ENCODE measurements at regions not wholly inside any gene's neighbourhood (a gene's known extent, or its start where the extent isn't known, plus 50 kb on each side); places are given as distances from the start of the nearest gene placed in this dataset.

GRCh38 chr2:105587637-105588036 is 157.1 kb upstream of the NCK2 start:
- DNase-seq, result no peak
- peaks cover 3% of the 10 kb centered on the region for H3K9me3 ChIP-seq (ENCODE audit: control insufficient read depth, low read length)
- H3K27ac ChIP-seq (ENCODE audit: low read depth in 1 of 2, low read length in 2 of 2), result no peak overlapping the region
- 72 to 89% methylated on average over 3 of the region's 3 CpGs for WGBS, 2 donors
- no peaks in the 10 kb centered on the region for H3K27me3 ChIP-seq (ENCODE audit: control insufficient read depth in 1 of 2, insufficient read depth in 2 of 2, low read length in 1 of 2)
- H3K4me3 ChIP-seq (ENCODE audit: low read length in 2 of 2), result no peak overlapping the region
- no peaks in the 10 kb centered on the region for H3K4me1 ChIP-seq (ENCODE audit: control insufficient read depth in 1 of 2, insufficient read depth in 2 of 2, low read length in 2 of 2)
- no peaks in the 10 kb centered on the region for H3K36me3 ChIP-seq (ENCODE audit: control insufficient read depth in 1 of 2, insufficient read depth in 2 of 2, low read length in 1 of 2)
- intact Hi-C loops (cut with DNase I), result no loop called here
- ATAC-seq (ENCODE audit: low FRiP score), result no peak

DNA sequence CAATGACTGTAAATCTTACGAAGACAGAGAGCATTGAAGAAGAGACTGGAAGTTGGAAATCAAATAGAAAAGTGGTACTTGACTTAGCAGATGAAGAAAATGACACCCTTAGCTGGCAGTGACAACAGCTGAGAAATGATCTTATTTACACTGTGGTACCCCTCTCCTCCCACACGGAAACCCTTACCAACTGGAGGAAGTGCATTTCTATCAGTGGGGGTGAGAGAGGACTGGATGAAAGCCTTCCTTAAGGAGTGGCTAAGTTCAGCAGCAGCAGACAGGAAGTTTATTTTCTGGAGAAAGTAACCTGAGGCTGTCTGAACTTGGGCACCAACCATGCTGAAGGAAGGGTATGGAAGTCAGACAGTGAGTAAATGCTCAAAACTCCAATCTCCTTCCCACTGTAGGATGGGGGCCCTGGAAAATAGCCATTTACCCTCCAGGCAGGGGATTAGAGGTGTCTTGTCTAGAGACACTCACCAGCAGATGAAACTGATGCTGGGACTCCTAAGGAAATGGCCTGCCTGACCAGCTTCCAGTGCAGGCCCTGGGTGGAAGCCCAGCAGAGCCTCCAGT is 160.2 kb upstream of the NCK2 start:
- Histone ChIP-seq H3K27ac (ENCODE audit: low read depth in 1 of 2, low read length in 2 of 2) (no peak overlapping the region), H3K9me3 (ENCODE audit: control insufficient read depth, low read length) (peaks cover 3% of the 10 kb centered on the region), H3K4me1 (ENCODE audit: control insufficient read depth in 1 of 2, insufficient read depth in 2 of 2, low read length in 2 of 2) (no peaks in the 10 kb centered on the region), H3K36me3 (ENCODE audit: control insufficient read depth in 1 of 2, insufficient read depth in 2 of 2, low read length in 1 of 2) (no peaks in the 10 kb centered on the region), H3K4me3 (ENCODE audit: low read length in 2 of 2) (no peak overlapping the region), H3K27me3 (ENCODE audit: control insufficient read depth in 1 of 2, insufficient read depth in 2 of 2, low read length in 1 of 2) (no peaks in the 10 kb centered on the region)
- DNase-seq, result no peak
- WGBS, 2 donors, result 60 to 70% methylated on average over 2 of the region's 2 CpGs
- intact Hi-C loops (cut with DNase I), result loop anchor here in 1 of 2 donors (5.0 kb wide), 1 partner anchor 503 kb away; no protein-coding TSS in a partner anchor
- no peak for ATAC-seq (ENCODE audit: low FRiP score)

DNA sequence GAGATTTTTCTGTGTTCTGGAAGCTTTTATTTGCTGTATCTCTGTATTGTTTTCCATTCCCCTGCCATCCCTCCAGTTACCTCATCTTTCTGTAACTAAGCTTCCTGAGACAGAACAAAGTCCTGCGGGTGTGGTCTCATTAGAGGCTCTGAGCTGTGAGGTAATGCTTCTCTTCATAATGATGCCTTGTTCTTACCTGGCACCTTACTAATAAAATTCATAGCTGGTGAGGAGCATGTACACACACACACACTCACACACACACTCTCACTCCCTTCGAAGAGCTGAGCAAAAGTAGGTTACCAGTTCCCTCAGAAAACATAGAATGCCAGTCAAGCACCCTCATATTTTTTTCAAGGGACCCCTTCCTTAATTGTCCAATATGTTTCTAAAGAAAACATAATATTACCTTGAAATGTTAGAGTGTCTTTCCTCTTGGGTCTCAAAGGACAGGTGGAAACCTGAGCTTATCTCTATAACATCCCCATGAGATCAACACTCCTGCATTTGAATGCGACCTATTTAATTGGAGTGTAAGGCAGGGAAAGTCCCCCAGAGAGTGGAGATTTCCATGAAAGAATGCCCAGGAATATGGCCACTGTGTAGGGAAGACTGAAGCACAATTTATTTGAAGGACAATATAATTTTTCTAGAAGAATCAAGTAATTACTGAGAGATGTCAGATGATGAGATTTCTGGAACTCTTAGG is 161.6 kb upstream of the NCK2 start:
- H3K36me3 ChIP-seq (ENCODE audit: control insufficient read depth in 1 of 2, insufficient read depth in 2 of 2, low read length in 1 of 2), result no peaks in the 10 kb centered on the region
- WGBS, 2 donors, result 87 to 94% methylated on average over 3 of the region's 3 CpGs
- no peak overlapping the region for H3K4me3 ChIP-seq (ENCODE audit: low read length in 2 of 2)
- H3K9me3 ChIP-seq (ENCODE audit: control insufficient read depth, low read length), result no peaks in the 10 kb centered on the region
- ATAC-seq (ENCODE audit: low FRiP score), result no peak
- intact Hi-C loops (cut with DNase I), result loop anchor here in 1 of 2 donors (5.0 kb wide), 1 partner anchor 504 kb away; no protein-coding TSS in a partner anchor
- H3K27me3 ChIP-seq (ENCODE audit: control insufficient read depth in 1 of 2, insufficient read depth in 2 of 2, low read length in 1 of 2), result no peaks in the 10 kb centered on the region
- no peak for DNase-seq
- H3K27ac ChIP-seq (ENCODE audit: low read depth in 1 of 2, low read length in 2 of 2), result no peak overlapping the region
- H3K4me1 ChIP-seq (ENCODE audit: control insufficient read depth in 1 of 2, insufficient read depth in 2 of 2, low read length in 2 of 2), result no peaks in the 10 kb centered on the region

GRCh38 chr2:105581555-105581944 is 163.2 kb upstream of the NCK2 start:
- Histone ChIP-seq H3K4me1 (ENCODE audit: control insufficient read depth in 1 of 2, insufficient read depth in 2 of 2, low read length in 2 of 2) (no peaks in the 10 kb centered on the region), H3K36me3 (ENCODE audit: control insufficient read depth in 1 of 2, insufficient read depth in 2 of 2, low read length in 1 of 2) (no peaks in the 10 kb centered on the region), H3K9me3 (ENCODE audit: control insufficient read depth, low read length) (no peaks in the 10 kb centered on the region), H3K27me3 (ENCODE audit: control insufficient read depth in 1 of 2, insufficient read depth in 2 of 2, low read length in 1 of 2) (no peaks in the 10 kb centered on the region), H3K27ac (ENCODE audit: low read depth in 1 of 2, low read length in 2 of 2) (no peak overlapping the region), H3K4me3 (ENCODE audit: low read length in 2 of 2) (no peak overlapping the region)
- WGBS, 2 donors, result 86 to 92% methylated on average over 3 of the region's 3 CpGs
- ATAC-seq (ENCODE audit: low FRiP score) (no peak), DNase-seq (no peak)
- intact Hi-C loops (cut with DNase I), result loop anchor here in 1 of 2 donors (5.0 kb wide), 1 partner anchor 506 kb away; no protein-coding TSS in a partner anchor

DNA sequence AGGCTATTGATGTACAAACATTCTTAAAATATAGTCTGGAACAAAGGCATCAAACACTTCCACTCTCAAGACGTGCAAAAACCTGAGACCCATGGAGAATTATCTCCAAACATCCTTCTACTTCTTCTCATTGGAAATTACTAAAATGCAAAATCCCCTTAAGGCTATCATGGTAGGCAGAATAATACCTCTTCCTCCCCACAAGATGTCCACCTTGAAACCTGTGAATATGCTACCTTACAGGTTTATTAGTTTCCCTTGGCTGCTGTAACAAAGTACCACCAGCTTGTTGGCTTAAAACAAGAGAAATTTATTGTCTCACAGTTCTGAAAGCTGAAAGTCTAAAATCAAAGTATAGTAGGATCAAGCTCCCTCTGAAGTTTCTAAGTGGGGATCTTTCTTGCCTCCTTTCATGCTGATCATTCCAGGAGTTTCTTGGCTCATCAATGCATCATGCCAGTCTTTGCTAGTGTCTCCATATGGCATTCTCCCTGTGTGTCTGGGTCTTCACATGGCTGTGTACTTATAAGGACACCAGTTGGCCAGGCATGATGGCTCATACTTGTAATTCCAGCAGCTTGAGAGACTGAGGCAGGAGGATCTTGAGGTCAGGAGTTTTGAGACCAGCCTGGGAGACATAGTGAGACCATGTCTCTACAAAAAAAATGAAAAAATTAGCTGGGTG is 163.7 kb upstream of the NCK2 start:
- ATAC-seq (ENCODE audit: low FRiP score) (no peak), DNase-seq (no peak)
- 41 to 51% methylated on average over 1 of the region's 1 CpG for WGBS, 2 donors
- Histone ChIP-seq H3K27me3 (ENCODE audit: control insufficient read depth in 1 of 2, insufficient read depth in 2 of 2, low read length in 1 of 2) (no peaks in the 10 kb centered on the region), H3K27ac (ENCODE audit: low read depth in 1 of 2, low read length in 2 of 2) (no peak overlapping the region), H3K4me1 (ENCODE audit: control insufficient read depth in 1 of 2, insufficient read depth in 2 of 2, low read length in 2 of 2) (no peaks in the 10 kb centered on the region), H3K4me3 (ENCODE audit: low read length in 2 of 2) (no peak overlapping the region), H3K9me3 (ENCODE audit: control insufficient read depth, low read length) (no peaks in the 10 kb centered on the region), H3K36me3 (ENCODE audit: control insufficient read depth in 1 of 2, insufficient read depth in 2 of 2, low read length in 1 of 2) (no peaks in the 10 kb centered on the region)
- intact Hi-C loops (cut with DNase I), result loop anchor here in 1 of 2 donors (5.0 kb wide), 1 partner anchor 506 kb away; no protein-coding TSS in a partner anchor

GRCh38 chr2:105580216-105580615 is 164.5 kb upstream of the NCK2 start:
- intact Hi-C loops (cut with DNase I), result loop anchor here in 1 of 2 donors (5.0 kb wide), 1 partner anchor 507 kb away; no protein-coding TSS in a partner anchor
- no peaks in the 10 kb centered on the region for H3K36me3 ChIP-seq (ENCODE audit: control insufficient read depth in 1 of 2, insufficient read depth in 2 of 2, low read length in 1 of 2)
- H3K27ac ChIP-seq (ENCODE audit: low read depth in 1 of 2, low read length in 2 of 2), result no peak overlapping the region
- H3K27me3 ChIP-seq (ENCODE audit: control insufficient read depth in 1 of 2, insufficient read depth in 2 of 2, low read length in 1 of 2), result no peaks in the 10 kb centered on the region
- no peaks in the 10 kb centered on the region for H3K4me1 ChIP-seq (ENCODE audit: control insufficient read depth in 1 of 2, insufficient read depth in 2 of 2, low read length in 2 of 2)
- 94 to 96% methylated on average over 5 of the region's 5 CpGs for WGBS, 2 donors
- ATAC-seq (ENCODE audit: low FRiP score) (no peak), DNase-seq (no peak)
- no peak overlapping the region for H3K4me3 ChIP-seq (ENCODE audit: low read length in 2 of 2)
- H3K9me3 ChIP-seq (ENCODE audit: control insufficient read depth, low read length), result no peaks in the 10 kb centered on the region

GRCh38 chr2:105578166-105578565 is 166.5 kb upstream of the NCK2 start:
- 75 to 83% methylated on average over 4 of the region's 4 CpGs for WGBS, 2 donors
- no peaks in the 10 kb centered on the region for H3K9me3 ChIP-seq (ENCODE audit: control insufficient read depth, low read length)
- ATAC-seq (ENCODE audit: low FRiP score) (no peak), DNase-seq (no peak)
- intact Hi-C loops (cut with DNase I), result loop anchor here in 1 of 2 donors (5.0 to 10.0 kb wide), 2 partner anchors 167 to 509 kb away; partner anchors contain the start of gene NCK2
- no peaks in the 10 kb centered on the region for H3K4me1 ChIP-seq (ENCODE audit: control insufficient read depth in 1 of 2, insufficient read depth in 2 of 2, low read length in 2 of 2)
- H3K4me3 ChIP-seq (ENCODE audit: low read length in 2 of 2), result no peak overlapping the region
- no peak overlapping the region for H3K27ac ChIP-seq (ENCODE audit: low read depth in 1 of 2, low read length in 2 of 2)
- H3K36me3 ChIP-seq (ENCODE audit: control insufficient read depth in 1 of 2, insufficient read depth in 2 of 2, low read length in 1 of 2), result no peaks in the 10 kb centered on the region
- no peaks in the 10 kb centered on the region for H3K27me3 ChIP-seq (ENCODE audit: control insufficient read depth in 1 of 2, insufficient read depth in 2 of 2, low read length in 1 of 2)

- Histone ChIP-seq H3K27me3 (ENCODE audit: control insufficient read depth in 1 of 2, insufficient read depth in 2 of 2, low read length in 1 of 2) (no peaks in the 10 kb centered on the region), H3K4me3 (ENCODE audit: low read length in 2 of 2) (no peak overlapping the region), H3K4me1 (ENCODE audit: control insufficient read depth in 1 of 2, insufficient read depth in 2 of 2, low read length in 2 of 2) (no peaks in the 10 kb centered on the region), H3K9me3 (ENCODE audit: control insufficient read depth, low read length) (no peaks in the 10 kb centered on the region), H3K27ac (ENCODE audit: low read depth in 1 of 2, low read length in 2 of 2) (no peak overlapping the region), H3K36me3 (ENCODE audit: control insufficient read depth in 1 of 2, insufficient read depth in 2 of 2, low read length in 1 of 2) (no peaks in the 10 kb centered on the region)
- ATAC-seq (ENCODE audit: low FRiP score) (no peak), DNase-seq (no peak)
- WGBS, 2 donors, result 73 to 87% methylated on average over 4 of the region's 4 CpGs
- intact Hi-C loops (cut with DNase I), result loop anchor here in 1 of 2 donors (5.0 to 10.0 kb wide), 2 partner anchors 167 to 510 kb away; partner anchors contain the start of gene NCK2
These were observed 166.9 kb upstream of the NCK2 start for GRCh38 chr2:105577762-105578161.

Measured in aorta (tissue), 5 donors.